GM21723 (cell line): ENCODE measurements at regions not wholly inside any gene's neighbourhood (a gene's known extent, or its start where the extent isn't known, plus 50 kb on each side); places are given as distances from the start of the nearest gene placed in this dataset.

ENCODE experiments used
- ATAC-seq: cut with Tn5 transposase; IDR thresholded peaks from one replicate; pipeline ENCODE4 v1.9.1; 2021; ENCODE audit warnings: mild to moderate bottlenecking, moderate library complexity; ENCODE audit not compliant: unreplicated experiment

- no peak for ATAC-seq
These were observed 225.1 kb downstream of the CMPK2 start for GRCh38 chr2:6640621-6641015.

GRCh38 chr2:6641956-6642355, 223.8 kb downstream of the CMPK2 start:
- no peak for ATAC-seq

GRCh38 chr2:6644261-6644660, 221.4 kb downstream of the CMPK2 start:
- no peak for ATAC-seq

- no peak for ATAC-seq
These were observed 220.7 kb downstream of the CMPK2 start for GRCh38 chr2:6645004-6645403.

GRCh38 chr2:6645672-6646071, 220.0 kb downstream of the CMPK2 start:
- ATAC-seq, result no peak

- ATAC-seq, result no peak
These were observed 218.7 kb downstream of the CMPK2 start for GRCh38 chr2:6647046-6647445.

- ATAC-seq, result no peak
These were observed 217.0 kb downstream of the CMPK2 start for GRCh38 chr2:6648596-6649247.

- ATAC-seq, result no peak
These were observed 215.4 kb downstream of the CMPK2 start for GRCh38 chr2:6650311-6650710.

GRCh38 chr2:6652251-6652650, 213.5 kb downstream of the CMPK2 start:
- no peak for ATAC-seq

GRCh38 chr2:6653281-6653750, 212.4 kb downstream of the CMPK2 start:
- no peak for ATAC-seq

GRCh38 chr2:6654279-6654678, 211.4 kb downstream of the CMPK2 start:
- no peak for ATAC-seq

GRCh38 chr2:6656633-6657032, 209.1 kb downstream of the CMPK2 start:
- no peak for ATAC-seq

- no peak for ATAC-seq
These were observed 208.6 kb downstream of the CMPK2 start for GRCh38 chr2:6657136-6657535.

GRCh38 chr2:6657855-6658254, 207.9 kb downstream of the CMPK2 start:
- no peak for ATAC-seq

GRCh38 chr2:6664332-6665061, 201.2 kb downstream of the CMPK2 start:
- ATAC-seq, result no peak

- no peak for ATAC-seq
These were observed 200.3 kb downstream of the CMPK2 start for GRCh38 chr2:6665093-6666045.

- no peak for ATAC-seq
These were observed 198.4 kb downstream of the CMPK2 start for GRCh38 chr2:6667326-6667725.

GRCh38 chr2:6671913-6672312, 193.8 kb downstream of the CMPK2 start:
- no peak for ATAC-seq

- ATAC-seq, result no peak
These were observed 191.3 kb downstream of the CMPK2 start for GRCh38 chr2:6674381-6674780.

- no peak for ATAC-seq
These were observed 189.9 kb downstream of the CMPK2 start for GRCh38 chr2:6675791-6676190.

GRCh38 chr2:6676241-6676640, 189.5 kb downstream of the CMPK2 start:
- no peak for ATAC-seq
